Myocyte (in vitro differentiated cells): ENCODE measurements at regions not wholly inside any gene's neighbourhood (a gene's known extent, or its start where the extent isn't known, plus 50 kb on each side); places are given as distances from the start of the nearest gene placed in this dataset.
"Not testable (repeated sequence)": the region's sequence is repeated elsewhere in the genome, so short reads cannot be mapped to it uniquely, and the experiment has no call there.

ENCODE experiments used
- DNase-seq: peaks from one replicate; pipeline ENCODE4 v3.0.0-alpha.2; 2012; ENCODE audit warnings: low read depth

DNA sequence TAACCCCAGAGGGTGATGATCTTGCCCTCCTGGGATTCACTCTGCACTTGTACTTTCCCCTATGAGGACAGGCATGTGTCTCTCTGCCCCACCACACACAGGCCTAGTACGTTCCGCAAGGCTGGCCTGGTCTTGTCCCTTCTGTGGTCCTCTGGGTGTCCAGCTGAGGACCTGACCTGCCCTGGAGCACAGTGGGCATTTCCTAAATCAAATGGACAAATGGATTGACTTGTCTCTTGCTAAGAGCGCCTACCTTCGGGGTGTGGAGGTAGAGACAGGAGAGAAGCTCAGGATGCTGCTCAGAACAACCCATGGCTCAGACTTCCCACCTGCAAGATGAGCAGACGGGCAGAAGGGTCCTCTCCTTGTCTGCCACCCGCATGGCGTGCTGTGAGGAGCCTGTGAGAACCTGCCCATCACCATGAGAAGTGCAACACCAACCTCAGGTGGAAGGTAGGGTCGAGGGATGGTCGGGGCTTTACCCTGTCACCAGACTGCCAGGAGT, 133.6 kb downstream of the MYCN start:
- no peak for DNase-seq

- DNase-seq = no peak
These were observed 133.1 kb downstream of the MYCN start for GRCh38 chr2:16073471-16073870.

DNA sequence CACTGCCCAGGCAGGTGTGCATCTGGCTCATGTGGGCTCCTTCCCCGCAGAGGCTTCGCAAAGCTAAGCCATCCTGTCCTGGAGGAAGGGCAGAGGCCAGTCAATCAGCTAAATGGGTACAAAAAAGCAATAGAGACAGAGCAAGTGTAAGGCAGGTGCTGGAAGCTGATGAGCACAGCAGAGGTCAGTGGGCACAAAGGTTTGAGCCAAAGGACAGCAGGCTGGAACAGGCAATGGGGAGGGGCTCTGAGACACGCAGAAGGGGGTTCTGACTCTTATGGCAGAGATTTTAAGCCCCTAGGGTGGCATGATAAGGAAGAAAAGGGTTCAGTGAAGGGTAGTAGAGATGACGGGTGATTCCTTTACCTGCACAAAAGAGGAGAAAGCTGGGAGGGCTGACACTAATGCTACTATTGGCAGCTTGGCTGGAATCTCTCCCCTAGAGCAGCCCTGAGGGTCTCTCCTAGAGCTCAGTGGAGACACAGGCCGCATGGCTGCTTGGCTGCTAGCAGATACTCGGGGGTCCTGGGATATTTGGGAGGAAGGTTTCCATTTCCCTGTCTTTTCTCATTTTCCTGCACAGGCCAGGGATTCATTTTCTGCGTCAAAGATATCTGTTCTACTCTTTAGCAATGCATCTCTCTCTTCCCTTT, 132.4 kb downstream of the MYCN start:
- DNase-seq = no peak

GRCh38 chr2:16071865-16072637, 131.7 kb downstream of the MYCN start:
- no peak for DNase-seq

- DNase-seq = no peak
These were observed 130.9 kb downstream of the MYCN start for GRCh38 chr2:16071039-16071864.

DNA sequence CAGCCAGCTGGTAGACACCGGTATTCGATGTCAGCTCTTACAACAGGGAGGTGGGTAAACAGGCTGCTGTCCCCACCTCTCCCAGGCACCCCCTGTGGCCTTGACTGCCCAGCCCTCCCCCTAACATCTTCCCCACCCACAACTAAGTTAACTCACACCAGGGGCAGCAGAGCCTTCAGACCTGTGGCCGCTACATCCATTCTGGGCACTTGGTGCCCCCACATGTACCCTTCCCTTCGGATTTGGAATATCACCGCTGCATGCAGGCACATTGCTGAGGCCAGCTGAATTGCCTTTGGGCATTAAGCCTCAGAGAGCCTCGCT, 130.3 kb downstream of the MYCN start:
- DNase-seq = no peak

DNA sequence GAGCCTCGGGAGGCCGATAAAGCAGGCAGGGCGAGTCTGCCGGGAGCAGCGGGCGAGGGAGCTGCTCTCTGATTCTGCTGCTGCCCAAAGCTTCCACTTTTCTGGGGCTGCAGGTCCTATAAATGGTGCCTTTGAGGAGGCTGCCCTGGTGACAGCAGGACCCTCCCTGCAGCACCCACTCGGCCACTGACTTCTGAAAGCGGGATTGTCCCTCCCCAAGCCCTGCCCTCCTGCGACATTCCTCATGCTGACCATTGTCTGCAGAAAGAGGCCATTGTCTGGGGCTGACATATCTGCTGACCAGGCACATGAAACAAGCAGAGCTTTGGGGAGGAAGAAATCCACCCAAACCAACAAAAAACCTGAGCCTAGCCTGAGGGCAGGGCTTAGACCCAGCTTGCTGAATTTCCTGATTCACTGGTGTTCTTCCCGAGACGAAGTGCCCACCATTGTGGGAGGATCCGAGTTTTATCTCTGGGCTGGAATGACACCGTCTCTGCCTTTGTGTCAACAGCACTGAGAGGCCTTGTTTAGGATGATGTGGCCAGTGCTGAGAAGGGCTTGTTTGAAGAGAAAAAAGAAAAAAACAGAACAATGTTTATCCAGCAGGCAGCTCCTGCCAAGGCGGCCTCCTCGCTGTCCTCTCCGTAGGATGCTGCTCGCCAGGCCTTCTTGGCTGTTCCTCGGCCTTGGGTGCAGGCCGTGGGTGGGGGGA, 129.7 kb downstream of the MYCN start:
- DNase-seq = no peak

- no peak for DNase-seq
These were observed 129.2 kb downstream of the MYCN start for GRCh38 chr2:16069663-16069932.

GRCh38 chr2:16068552-16068940, 128.2 kb downstream of the MYCN start:
- DNase-seq = no peak

DNA sequence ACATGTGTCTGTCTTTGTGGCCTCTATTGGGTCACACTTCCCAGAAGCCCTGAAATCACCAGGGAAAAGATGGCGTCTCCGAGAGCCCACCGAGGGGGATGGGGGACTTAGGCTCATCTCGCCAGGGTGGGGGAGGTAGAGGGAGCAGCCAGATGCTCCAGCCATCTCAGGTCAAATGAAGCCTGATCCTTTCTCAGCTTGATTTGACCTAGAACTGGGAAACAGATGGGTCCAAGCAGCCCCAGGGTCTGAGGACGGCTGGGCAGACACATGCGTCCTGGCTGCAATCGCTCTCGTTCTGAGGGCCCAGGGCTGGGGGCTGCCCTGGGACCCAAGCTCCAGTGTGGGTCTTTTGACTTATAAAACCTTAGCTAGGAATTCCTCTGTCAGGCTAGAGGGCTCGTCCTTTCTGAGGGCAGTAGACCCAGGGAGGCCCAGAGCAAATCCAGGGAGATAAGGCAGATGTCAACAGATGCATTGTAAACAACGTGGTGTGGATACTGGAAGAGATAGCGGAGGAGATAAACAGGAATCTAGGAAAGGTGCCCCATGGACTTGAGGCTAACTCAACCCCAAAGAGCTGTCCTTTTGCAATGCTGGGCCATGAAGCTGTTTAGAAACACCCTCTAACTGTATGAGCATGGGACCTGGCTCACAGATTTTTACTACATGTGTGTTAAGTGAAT, 127.7 kb downstream of the MYCN start:
- no peak for DNase-seq

DNA sequence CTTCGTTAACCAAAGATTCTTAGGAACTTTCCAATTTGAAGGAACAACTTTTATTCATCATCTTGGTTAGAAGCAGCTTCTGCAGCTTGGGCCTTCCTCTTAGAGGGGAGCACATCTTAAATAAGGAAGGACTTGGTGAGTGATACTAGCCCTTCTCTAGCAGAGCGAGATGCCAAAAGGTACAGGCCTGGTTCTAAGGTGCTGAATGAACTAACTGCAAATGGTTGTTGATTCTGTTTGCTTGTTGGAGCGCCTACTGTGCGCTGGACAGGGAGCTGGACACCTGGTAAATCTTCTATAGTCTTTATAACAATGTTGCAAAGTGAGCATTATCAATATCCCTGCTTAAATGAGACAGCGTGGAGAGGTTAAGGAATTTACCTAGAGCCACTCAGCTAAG, 127.1 kb downstream of the MYCN start:
- DNase-seq = no peak

DNA sequence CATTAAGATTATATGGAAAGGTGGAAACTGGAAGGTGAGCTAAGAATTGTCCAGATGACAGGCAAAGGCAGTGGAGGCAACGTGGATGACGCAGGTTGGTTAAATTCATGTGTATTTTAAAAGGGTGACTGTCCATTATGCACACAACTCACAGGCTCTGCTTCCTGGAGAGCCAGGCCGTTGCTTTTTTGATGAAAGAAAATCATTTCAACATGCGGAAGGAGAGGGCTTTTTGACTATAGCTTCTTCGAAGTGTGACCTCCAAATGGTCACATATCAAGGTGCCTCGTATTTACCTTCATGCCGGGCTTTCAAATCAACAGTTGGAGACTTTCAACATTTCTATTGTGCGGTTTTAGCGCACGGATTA, 126.7 kb downstream of the MYCN start:
- DNase-seq = no peak

DNA sequence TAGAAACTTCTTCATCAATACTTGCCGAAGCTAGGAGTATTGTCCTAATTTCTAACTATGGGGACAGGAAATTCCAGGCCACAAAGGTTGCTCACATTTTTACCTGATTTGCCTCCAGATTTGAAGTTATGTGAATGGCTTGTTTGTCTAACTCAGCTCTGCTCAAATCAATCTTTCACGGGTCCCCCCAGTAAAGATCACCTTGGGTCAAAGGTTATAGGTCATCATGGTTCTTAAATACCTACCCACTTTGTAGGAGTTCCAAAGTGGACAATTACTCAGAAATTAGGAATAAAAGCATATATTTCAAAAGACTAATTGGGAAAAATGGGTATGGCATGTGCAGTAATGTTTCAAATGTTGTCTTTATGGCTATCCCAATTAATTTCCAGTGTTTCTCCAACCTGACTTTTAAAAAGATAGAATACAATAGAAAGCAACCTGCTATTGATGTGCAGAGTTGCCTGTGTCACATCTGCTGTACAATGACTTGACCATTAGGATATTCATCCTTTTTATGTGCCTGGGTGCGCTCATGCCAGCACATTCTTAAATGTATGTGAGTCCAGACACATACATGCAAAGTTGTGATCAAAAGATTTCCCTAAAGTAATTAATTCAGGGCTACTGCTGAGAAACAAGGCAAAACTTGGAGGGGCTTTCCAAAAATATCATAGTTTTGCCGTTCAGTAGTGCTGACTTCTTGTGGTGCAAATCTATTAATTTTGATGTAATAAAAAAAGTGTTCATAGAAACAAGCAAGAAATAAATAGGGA, 126.1 kb downstream of the MYCN start:
- DNase-seq = no peak

DNA sequence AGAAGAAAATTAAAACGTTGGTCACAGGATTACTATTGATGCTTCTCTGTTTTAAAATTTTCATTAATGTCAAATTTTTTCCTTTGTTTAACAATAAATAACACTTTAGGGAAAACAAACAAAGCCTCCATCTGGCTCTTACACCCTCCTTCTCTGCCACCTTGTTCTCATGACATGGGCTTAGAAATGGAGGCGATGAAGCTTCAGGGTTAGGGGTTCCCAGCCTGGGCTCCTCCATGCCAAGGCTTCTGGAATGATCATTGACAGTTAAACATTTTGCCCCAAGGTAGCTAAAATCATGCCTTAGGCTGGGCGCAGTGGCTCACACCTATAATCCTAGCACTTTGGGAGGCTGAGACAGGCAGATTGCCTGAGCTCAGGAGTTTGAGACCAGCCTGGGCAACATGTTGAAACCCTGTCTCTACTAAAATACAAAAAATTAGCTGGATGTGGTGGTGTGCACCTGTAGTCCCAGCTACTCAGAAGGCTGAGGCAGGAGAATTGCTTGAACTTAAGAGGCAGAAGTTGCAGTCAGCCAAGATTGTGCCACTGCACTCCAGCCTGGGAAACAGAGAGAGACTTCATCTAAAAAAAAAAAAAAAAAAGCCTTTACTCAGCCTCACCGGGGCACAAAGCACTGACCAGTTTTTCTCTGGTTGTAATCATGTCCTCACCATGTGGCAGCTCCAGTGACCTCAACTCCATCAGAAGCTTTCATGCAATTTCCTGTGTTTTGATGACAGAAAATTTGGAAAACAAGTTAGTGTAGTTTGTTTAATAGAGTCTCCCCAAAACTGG, 125.1 kb downstream of the MYCN start:
- DNase-seq = not testable (repeated sequence)

DNA sequence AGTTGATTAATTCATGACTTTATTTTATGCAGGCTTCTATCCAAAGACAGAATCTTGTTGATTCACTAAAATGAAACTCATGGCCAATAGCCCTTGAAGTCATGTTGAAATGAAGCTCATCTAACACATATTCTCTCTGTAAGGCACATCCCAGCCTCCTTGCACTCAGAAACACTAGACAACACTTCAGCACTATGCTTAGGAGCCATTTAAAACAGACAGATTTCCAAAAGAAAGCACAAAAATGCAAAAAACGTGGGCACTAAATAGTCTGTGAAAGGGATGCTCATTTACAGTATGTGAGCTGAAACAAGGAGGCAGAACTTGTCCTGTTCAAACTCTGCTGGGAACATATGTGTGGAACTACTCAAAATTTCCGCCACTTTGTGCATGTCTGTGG, 124.4 kb downstream of the MYCN start:
- no peak for DNase-seq

- no peak for DNase-seq
These were observed 123.7 kb downstream of the MYCN start for GRCh38 chr2:16063955-16064633.

GRCh38 chr2:16063251-16063850, 123.0 kb downstream of the MYCN start:
- DNase-seq = no peak

GRCh38 chr2:16062471-16063250, 122.3 kb downstream of the MYCN start:
- DNase-seq = no peak
